ENCODE measurements at regions not wholly inside any gene's neighbourhood (a gene's known extent, or its start where the extent isn't known, plus 50 kb on each side); places are given as distances from the start of the nearest gene placed in this dataset.

DNA sequence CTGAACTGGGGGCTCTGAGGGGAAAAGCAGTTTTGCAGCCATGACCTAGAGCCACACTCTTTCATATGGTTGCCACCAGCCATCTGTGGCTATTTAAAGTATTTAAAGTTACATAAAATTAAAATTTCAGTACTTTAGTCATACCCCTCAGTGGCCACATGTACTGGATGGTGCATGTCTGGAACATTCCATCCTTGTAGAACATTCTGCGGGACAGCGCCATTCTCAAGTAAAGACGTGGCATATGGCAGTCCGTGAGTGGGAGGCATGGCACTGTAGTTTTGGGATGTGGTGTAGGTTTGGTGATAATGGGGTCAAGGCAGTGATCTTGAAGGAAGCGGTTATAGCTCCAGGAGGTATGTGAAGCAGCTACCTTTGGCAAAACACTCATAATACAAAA, 61.4 kb upstream of the NFIL3 start:
- ChIA-PET POLR2A (no interaction called here), RAD21 (ENCODE audit: low non-redundant PET in 1 of 2, low total read pairs in 2 of 2, uncharacterized antibody in 2 of 2, unreplicated experiment in 2 of 2) (no interaction called here), CTCF (no interaction called here)
- no peak overlapping the region for H3K4me3 ChIP-seq (replicated peaks in 1 of 2; ENCODE audit: low read depth in 1 of 2, low read length in 2 of 2)
- H3K79me2 ChIP-seq (ENCODE audit: insufficient read depth, low read length): no peaks in the 10 kb centered on the region
- H3K4me1 ChIP-seq (ENCODE audit: control insufficient read depth in 1 of 2, insufficient read depth in 2 of 2, low read length in 2 of 2): no peaks in the 10 kb centered on the region
- H3K4me2 ChIP-seq (ENCODE audit: low read length): no peak overlapping the region
- H3K9me2 ChIP-seq (ENCODE audit: insufficient read depth): 0 out of 2 replicates have a peak, but pooled peaks cover 2% of the 10 kb centered on the region
- H3K27me3 ChIP-seq (ENCODE audit: insufficient read depth, low read length): 0 out of 2 replicates have a peak, but pooled peaks cover 6% of the 10 kb centered on the region
- H3K9me3 ChIP-seq (ENCODE audit: control insufficient read depth in 1 of 2, insufficient read depth in 1 of 2, low read depth in 1 of 2, low read length in 2 of 2): no peaks in the 10 kb centered on the region
- H3K36me3 ChIP-seq (ENCODE audit: control insufficient read depth in 1 of 2, insufficient read depth in 2 of 2, low read length in 2 of 2): no peaks in the 10 kb centered on the region
- ATAC-seq (no peak), DNase-seq (ENCODE audit: low read depth, low spot score) (no peak)
- no peaks in the 10 kb centered on the region for H4K20me1 ChIP-seq (ENCODE audit: insufficient read depth)
- no peak overlapping the region for H3K27ac ChIP-seq (ENCODE audit: low read depth, low read length)
- TF ChIP-seq SP1 (IDR thresholded peaks at IDR 0.05; ENCODE audit: low read depth) (no peak), POLR2AphosphoS5 (IDR thresholded peaks at IDR 0.05; ENCODE audit: low read depth, low read length) (no peak), POLR2A (IDR thresholded peaks at IDR 0.05; ENCODE audit: borderline replicate concordance, extremely low read depth, insufficient read depth, insufficient read length) (no peak), REST (IDR thresholded peaks at IDR 0.05; ENCODE audit: low read depth) (no peak), EGR1 (IDR thresholded peaks at IDR 0.05; ENCODE audit: low read depth) (no peak), EZH2 (IDR thresholded peaks at IDR 0.05) (no peak)
- TF ChIP-seq, protein P1, sequence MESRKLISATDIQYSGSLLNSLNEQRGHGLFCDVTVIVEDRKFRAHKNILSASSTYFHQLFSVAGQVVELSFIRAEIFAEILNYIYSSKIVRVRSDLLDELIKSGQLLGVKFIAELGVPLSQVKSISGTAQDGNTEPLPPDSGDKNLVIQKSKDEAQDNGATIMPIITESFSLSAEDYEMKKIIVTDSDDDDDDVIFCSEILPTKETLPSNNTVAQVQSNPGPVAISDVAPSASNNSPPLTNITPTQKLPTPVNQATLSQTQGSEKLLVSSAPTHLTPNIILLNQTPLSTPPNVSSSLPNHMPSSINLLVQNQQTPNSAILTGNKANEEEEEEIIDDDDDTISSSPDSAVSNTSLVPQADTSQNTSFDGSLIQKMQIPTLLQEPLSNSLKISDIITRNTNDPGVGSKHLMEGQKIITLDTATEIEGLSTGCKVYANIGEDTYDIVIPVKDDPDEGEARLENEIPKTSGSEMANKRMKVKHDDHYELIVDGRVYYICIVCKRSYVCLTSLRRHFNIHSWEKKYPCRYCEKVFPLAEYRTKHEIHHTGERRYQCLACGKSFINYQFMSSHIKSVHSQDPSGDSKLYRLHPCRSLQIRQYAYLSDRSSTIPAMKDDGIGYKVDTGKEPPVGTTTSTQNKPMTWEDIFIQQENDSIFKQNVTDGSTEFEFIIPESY (IDR thresholded peaks at IDR 0.05; ENCODE audit: extremely low read depth, insufficient replicate concordance, low read length): no peak
- BruUV-seq (replicated peaks): no TSS peak
- H3K9ac ChIP-seq (ENCODE audit: low read length): no peak overlapping the region
- no peak overlapping the region for H2AFZ ChIP-seq (ENCODE audit: low read depth, low read length, poor library complexity, severe bottlenecking)
- intact Hi-C loops (cut with micrococcal nuclease): no loop called here

Measured in HCT116 (cell line).